ENCODE measurements at regions not wholly inside any gene's neighbourhood (a gene's known extent, or its start where the extent isn't known, plus 50 kb on each side); places are given as distances from the start of the nearest gene placed in this dataset.

GRCh38 chr5:121755266-121755665 lies 96.4 kb upstream of the FTMT start:
- DNase-seq = no peak

GRCh38 chr5:121757753-121758152 lies 93.9 kb upstream of the FTMT start:
- DNase-seq = no peak

- DNase-seq = no peak
These were observed 93.1 kb upstream of the FTMT start for GRCh38 chr5:121758615-121759014.

GRCh38 chr5:121762426-121762825 lies 89.3 kb upstream of the FTMT start:
- no peak for DNase-seq

GRCh38 chr5:121763665-121764064 lies 88.0 kb upstream of the FTMT start:
- no peak for DNase-seq

- no peak for DNase-seq
These were observed 71.3 kb upstream of the FTMT start for GRCh38 chr5:121780406-121780805.

GRCh38 chr5:121783700-121784099 lies 68.0 kb upstream of the FTMT start:
- DNase-seq = no peak

GRCh38 chr5:121793791-121794190 lies 57.9 kb upstream of the FTMT start:
- no peak for DNase-seq

- no peak for DNase-seq
These were observed 56.2 kb upstream of the FTMT start for GRCh38 chr5:121795511-121795910.

GRCh38 chr5:121797681-121798518 lies 53.8 kb upstream of the FTMT start:
- no peak for DNase-seq
